Stimulated activated CD8-positive, alpha-beta memory T cell treated with anti-CD3 and anti-CD28 coated beads, Interleukin-4, amount 100 ng/mL, for 24 hours (primary cell): ENCODE measurements at regions not wholly inside any gene's neighbourhood (a gene's known extent, or its start where the extent isn't known, plus 50 kb on each side); places are given as distances from the start of the nearest gene placed in this dataset.

Experiments used
- DNase-seq: peaks from one replicate; pipeline ENCODE4 v3.0.0-alpha.2; 2020; ENCODE audit warnings: low read depth

DNA sequence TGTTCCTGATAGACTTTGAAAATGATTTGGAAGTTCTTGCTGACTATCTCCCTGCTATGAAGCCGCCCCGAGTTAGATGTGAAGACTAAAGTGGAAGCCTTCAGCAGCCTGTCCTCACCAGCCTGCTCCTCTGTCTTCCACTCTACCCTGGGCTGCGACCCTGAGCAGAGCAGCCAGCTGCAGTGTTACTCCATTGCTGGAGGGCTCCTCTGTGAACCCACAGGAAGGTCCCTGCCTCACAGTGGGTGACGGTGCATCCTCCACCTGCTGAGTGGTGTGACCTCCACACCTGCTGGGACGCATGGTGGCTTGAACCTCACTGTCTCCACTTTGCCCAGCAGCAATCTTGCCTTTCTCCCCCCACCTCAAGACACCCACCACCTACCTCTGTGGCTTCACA, 116.4 kb downstream of the IRS2 start:
- DNase-seq = no peak

- DNase-seq = no peak
Observed at GRCh38 chr13:109669234-109669612, 117.2 kb downstream of the IRS2 start.

GRCh38 chr13:109668433-109669233, 117.8 kb downstream of the IRS2 start:
- no peak for DNase-seq

GRCh38 chr13:109667807-109668291, 118.5 kb downstream of the IRS2 start:
- DNase-seq = no peak

DNA sequence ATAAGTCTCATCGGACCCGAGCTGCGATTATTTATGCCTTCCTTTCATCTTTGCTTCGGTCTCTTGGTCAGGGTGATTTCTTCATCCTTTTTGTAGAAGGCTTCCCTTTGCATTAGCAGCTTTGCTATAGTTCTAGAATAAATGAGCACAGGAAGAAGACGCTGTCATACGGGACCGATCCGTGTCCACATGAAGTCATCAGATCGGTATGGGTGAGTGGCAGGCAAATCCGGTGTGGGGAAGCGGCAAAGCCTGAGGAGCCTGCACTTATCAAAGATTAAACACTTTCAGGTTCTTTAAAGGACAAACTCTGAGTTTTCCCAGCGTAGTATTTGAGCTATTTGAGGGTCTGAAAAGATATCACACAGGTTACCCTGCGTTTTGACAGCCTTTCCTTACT, 119.3 kb downstream of the IRS2 start:
- DNase-seq = no peak

DNA sequence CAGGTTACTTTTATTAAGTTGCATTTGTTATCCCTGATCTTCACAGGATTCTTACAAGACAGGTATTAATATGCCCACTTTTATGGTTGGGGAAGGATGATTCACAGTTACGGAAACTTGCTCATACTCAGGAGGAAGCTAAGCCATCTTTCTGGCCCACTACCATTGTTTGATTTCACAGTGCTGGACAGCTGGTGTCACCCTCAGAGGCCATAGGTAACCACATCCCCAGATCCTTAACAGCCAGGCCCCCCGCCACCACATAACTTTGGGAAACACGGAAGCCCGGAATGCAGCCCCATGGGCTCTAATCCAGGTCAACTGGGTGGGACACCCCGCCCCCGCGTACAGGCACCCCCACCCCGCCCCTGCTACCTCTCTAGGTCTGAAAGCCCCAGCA, 119.7 kb downstream of the IRS2 start:
- no peak for DNase-seq

DNA sequence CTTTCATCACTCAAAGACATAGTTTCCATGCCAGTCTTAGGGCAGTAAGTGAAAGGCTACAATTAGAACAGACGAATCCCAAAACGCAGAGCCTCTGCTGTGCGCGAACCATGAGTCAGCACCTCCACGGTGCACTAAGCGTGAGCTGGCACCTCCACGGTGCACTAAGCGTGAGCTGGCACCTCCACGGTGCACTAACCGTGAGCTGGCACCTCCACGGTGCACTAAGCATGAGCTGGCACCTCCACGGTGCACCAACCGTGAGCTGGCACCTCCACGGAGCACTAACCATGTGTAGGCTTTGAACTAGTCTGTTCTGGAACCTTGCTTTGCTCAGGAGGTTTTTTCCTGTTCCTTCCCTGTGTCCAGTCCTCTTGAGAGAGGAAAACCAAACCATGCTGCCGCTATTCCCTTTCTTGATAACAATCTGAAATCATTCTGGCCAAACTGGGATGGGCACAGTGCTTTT, 120.6 kb downstream of the IRS2 start:
- DNase-seq = no peak

DNA sequence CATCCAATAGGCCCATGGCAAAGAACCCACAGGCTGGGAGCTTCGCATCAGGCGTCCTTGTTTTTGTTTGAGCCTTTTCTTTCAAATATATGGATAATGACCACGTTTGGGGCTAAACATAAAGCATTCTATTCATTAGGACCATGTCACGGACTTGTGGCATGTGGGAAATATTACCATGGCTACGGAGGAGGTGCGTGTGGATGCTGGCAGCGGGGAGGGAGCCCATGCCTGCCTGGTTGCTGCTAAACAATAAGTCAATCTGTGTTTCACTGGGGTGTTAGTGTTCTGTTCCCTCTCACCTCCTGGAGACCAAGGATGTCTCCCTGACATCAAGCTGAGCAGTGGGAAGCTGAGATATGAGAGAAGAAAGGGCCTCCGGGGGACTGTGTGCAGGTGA, 121.1 kb downstream of the IRS2 start:
- DNase-seq = no peak

- no peak for DNase-seq
Observed at GRCh38 chr13:109657395-109657794, 129.0 kb downstream of the IRS2 start.

- DNase-seq = no peak
Observed at GRCh38 chr13:109656206-109656605, 130.2 kb downstream of the IRS2 start.

GRCh38 chr13:109655611-109656010, 130.8 kb downstream of the IRS2 start:
- DNase-seq = no peak

- no peak for DNase-seq
Observed at GRCh38 chr13:109655206-109655600, 131.2 kb downstream of the IRS2 start.

GRCh38 chr13:109654341-109655205, 131.8 kb downstream of the IRS2 start:
- DNase-seq = no peak

DNA sequence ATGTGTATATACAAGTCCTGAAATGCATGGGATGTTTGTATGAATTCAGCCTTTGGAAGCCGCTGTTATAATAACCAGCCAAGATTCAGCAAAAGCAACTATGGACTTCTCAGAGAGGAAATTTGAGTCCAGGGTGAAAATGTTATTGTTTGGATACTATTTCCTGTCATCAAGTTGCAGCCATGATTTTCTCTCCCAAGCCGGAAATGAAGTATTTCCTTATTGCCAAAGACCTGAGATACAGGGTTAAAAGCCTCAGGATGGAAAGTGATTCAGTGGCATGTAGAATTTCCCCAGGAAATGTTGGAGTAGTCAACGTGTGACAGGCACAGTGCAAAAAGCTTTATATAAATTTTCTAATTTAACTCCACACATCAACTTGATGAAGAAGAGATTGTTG, 133.9 kb downstream of the IRS2 start:
- no peak for DNase-seq

DNA sequence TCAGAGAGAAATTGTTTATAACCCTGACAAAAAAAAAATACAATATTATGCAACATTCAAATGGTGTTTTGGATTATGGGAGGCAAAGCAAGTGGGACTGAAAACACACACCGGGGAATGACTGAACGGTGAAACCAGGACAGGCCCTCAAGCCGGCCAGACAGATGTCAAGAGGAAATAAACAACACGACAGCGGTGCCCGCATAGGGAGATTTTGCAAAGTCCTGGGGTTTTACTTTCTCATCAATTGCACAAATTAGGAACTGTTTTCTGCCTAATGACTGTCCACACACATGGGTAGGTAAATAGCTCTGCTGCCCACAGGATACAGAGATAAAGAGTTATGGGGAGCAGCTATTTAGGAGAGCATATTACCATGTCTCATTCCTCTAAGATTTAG, 134.5 kb downstream of the IRS2 start:
- DNase-seq = no peak

DNA sequence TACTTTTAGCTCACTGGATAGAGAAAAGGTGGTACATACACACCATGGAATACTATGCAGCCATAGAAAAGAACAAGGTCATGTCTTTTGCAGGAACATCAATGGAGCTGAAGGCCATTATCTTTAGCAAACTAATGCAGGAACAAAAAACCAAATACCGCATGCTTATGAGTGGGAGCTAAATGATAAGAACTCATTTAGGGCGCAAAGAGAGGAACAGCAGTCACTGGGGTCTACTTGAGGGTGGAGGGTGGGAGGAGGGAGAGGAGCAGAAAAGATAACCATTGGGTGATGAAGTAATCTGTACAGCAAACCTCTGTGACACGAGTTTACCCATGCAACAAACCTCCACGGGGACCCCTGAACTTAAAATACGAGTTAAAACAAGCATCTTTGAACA, 135.1 kb downstream of the IRS2 start:
- no peak for DNase-seq

DNA sequence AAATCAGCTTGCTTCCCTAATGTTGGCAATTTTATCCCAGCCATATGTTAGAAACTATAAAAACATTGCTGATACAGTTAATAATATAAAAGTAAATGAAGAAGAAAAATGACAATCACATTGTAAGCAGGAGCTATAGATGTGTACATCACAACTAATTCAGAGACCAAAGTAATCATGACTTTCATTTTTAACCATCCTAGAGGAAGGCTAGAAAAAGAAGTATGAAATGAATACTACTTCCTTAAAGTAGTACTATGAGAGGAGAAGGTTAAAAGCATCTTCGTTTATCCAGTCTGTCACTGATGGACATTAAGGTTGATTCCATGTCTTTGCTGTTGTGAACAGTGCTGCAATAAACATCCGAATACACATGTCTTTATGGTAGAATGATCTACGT, 135.5 kb downstream of the IRS2 start:
- no peak for DNase-seq

GRCh38 chr13:109649713-109650112, 136.7 kb downstream of the IRS2 start:
- DNase-seq = no peak

DNA sequence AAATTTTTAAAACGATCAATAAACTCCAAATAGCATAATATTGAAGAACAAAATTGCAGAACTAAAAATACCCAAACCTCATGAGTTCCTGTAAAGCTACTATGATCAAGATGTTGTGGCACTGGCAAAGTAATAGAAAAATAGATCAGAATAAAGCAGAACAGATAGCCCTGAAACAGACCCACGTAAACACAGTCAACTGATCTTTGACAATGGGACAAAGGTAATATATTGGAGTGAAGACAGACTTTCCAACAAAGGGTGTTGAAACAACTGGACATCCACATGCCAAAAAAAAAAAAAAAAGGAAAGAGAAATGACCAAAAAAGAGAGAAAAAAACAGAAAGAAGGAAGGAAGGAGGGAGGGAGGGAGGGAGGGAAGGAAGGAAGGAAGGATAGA, 138.7 kb downstream of the IRS2 start:
- DNase-seq = no peak

DNA sequence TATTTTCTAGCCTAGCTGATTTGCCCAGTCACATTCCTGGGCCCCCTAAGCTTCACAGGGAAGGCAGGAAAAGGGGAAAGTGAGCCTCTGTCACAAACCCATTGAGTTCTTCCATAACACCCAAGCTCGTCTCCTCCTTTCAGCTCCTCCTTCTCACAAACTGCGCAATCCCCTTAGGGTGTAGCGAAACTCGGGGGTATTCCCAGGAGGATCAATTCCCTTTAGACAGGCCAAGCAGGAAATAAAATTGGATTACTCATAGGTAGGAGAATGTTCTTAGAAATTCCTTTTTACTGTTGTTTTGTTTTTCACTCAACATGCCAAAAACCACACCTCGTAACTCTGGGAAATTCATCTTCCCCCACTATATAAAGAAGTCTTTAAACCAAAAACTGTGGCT, 139.3 kb downstream of the IRS2 start:
- DNase-seq = no peak

DNA sequence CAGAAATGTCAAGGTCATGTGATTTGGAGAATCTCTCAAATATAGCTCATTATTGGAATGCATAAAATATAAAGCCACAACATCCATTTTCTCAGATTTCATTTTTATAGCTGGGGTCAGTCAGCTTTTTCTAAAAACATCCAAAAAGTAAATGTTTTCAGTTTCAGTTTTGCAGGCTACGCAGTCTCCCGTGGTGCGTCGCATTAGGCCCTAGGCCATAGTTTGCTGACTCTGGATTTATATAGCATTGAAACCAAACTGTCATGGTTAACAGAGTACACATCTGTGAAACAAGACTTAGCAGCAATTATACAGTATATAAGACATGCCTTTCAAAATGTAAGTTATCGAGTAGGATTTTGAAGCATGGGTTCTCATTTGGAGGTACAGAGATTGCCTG, 140.0 kb downstream of the IRS2 start:
- no peak for DNase-seq

GRCh38 chr13:109645831-109646230, 140.6 kb downstream of the IRS2 start:
- DNase-seq = no peak

- DNase-seq = no peak
Observed at GRCh38 chr13:109644956-109645355, 141.4 kb downstream of the IRS2 start.
